Brain microvascular endothelial cell (primary cell): ENCODE measurements at regions not wholly inside any gene's neighbourhood (a gene's known extent, or its start where the extent isn't known, plus 50 kb on each side); places are given as distances from the start of the nearest gene placed in this dataset.
"Not testable (repeated sequence)": the region's sequence is repeated elsewhere in the genome, so short reads cannot be mapped to it uniquely, and the experiment has no call there.

Experiments
- DNase-seq: peaks from one replicate; pipeline ENCODE4 v3.0.0-alpha.2; 2020
- H3K27ac ChIP-seq: fragments of 250-450 bp; sonication (Bioruptor Pico); 2 replicates; pipeline ENCODE4 v1.5.1; 2020; ENCODE audit warnings: mild to moderate bottlenecking, moderate library complexity
- H3K27me3 ChIP-seq: fragments of 250-450 bp; sonication (Bioruptor Pico); replicated peaks from 2 replicates; pipeline ENCODE4 v1.5.1; 2020; ENCODE audit warnings: mild to moderate bottlenecking
- H3K36me3 ChIP-seq: fragments of 250-450 bp; sonication (Bioruptor Pico); replicated peaks from 2 replicates; pipeline ENCODE4 v1.5.1; 2020; ENCODE audit warnings: mild to moderate bottlenecking
- H3K4me3 ChIP-seq: 2 replicates; pipeline ENCODE4 v1.5.1; 2011; ENCODE audit warnings: low read depth, mild to moderate bottlenecking, control low read depth, low read length, moderate library complexity
- CTCF ChIP-seq: IDR thresholded peaks from 2 replicates; pipeline ENCODE4 v1.5.1; 2011; ENCODE audit warnings: low read depth, mild to moderate bottlenecking, moderate library complexity, low read length, control low read depth, inconsistent platforms; ENCODE audit errors: missing control alignments
- in situ Hi-C: cut with HindIII; loops from 2 replicates; pipeline ENCODE4 v1.10.0; 2017; ENCODE audit warnings: low sequenced_read_pairs, low pct_ligation_motif_present

- DNase-seq = no peak
- Histone ChIP-seq H3K36me3 (no peaks in the 10 kb centered on the region), H3K4me3 (no peak overlapping the region), H3K27ac (no peak overlapping the region), H3K27me3 (peaks cover 14% of the 10 kb centered on the region)
- in situ Hi-C loops = no loop called here
- peak; percentile 61 for TF ChIP-seq CTCF
Measured at GRCh38 chr2:238523158-238524110, 96.7 kb downstream of the ASB1 start.

- Histone ChIP-seq H3K27ac (no peak overlapping the region), H3K36me3 (no peaks in the 10 kb centered on the region), H3K27me3 (peaks cover 14% of the 10 kb centered on the region), H3K4me3 (no peak overlapping the region)
- TF ChIP-seq CTCF = no peak
- in situ Hi-C loops = no loop called here
- no peak for DNase-seq
Measured at GRCh38 chr2:238524426-238524983, 97.8 kb downstream of the ASB1 start.

DNA sequence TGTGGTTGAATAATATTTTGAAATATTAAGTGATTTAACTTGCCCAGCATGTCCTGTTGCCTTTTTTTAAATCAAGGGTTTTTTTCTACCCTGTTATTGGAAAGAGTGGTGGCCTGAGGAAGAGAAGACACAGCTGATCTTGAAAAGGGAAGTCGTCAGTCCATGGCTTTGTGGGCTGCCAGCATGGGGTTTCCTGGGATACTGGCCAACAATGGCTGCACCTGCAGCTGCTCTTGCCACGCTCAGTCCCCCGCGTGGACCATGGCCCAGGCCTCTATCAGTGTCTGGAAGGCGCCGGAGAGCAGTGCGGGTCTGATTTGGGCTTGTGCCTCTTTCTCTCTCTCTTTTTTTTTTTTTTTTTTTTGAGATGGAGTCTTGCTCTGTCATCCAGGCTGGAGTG lies 99.3 kb downstream of the ASB1 start:
- TF ChIP-seq CTCF = no peak
- no peak overlapping the region for H3K27ac ChIP-seq
- no peak for DNase-seq
- H3K4me3 ChIP-seq = no peak overlapping the region
- H3K27me3 ChIP-seq = peaks cover 14% of the 10 kb centered on the region
- in situ Hi-C loops = no loop called here
- H3K36me3 ChIP-seq = no peaks in the 10 kb centered on the region

GRCh38 chr2:238527565-238527964 lies 100.8 kb downstream of the ASB1 start:
- no peak for TF ChIP-seq CTCF
- H3K4me3 ChIP-seq = no peak overlapping the region
- peaks cover 14% of the 10 kb centered on the region for H3K27me3 ChIP-seq
- no peaks in the 10 kb centered on the region for H3K36me3 ChIP-seq
- H3K27ac ChIP-seq = no peak overlapping the region
- in situ Hi-C loops = no loop called here
- DNase-seq = no peak

DNA sequence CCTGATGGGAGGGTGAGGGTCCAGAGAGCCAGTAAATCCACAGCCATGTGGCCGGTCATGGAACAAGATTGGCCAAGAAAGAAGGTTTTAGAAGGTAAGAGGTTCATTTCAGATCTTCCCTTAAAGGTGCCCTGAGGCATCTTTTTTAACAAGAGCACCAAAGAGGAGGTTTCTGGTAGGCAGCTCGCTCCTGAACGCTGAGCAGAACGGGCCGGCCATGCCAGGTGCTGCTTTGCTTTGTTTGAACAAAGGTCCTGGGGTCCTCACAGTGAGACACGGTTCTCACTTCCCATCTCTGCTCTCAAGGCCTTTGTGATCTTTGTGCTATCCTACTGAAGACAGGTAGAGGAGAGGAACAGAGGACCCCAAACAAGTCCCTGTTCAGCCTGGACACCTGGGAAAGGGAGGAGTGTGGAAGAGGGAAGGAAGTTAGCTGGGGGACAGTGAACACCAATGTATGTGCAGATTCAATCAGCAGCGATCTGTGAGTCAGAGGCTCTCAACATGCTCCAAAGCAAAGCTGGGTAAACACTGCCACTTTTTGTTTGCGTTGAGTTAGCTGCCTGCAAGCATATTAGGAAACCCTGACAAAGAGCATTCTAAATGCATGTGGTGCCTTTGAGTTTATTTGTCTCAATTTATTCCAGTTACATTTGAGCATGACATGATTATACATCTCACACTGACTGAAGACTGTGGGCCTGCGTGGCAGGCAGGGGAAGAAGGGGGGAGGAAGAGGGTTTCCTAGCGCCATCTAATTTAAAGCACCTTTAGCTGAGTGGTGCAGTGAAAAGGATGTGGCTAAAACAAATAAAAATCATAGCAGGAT lies 102.4 kb downstream of the ASB1 start:
- TF ChIP-seq CTCF = peak; percentile 28
- in situ Hi-C loops = no loop called here
- Histone ChIP-seq H3K36me3 (no peaks in the 10 kb centered on the region), H3K27ac (no peak overlapping the region), H3K4me3 (no peak overlapping the region), H3K27me3 (no peaks in the 10 kb centered on the region)
- peak; percentile 53 for DNase-seq

GRCh38 chr2:238531017-238531645 lies 104.4 kb downstream of the ASB1 start:
- H3K27ac ChIP-seq, in situ Hi-C loops: not testable (repeated sequence)

GRCh38 chr2:238543732-238544131 lies 117.0 kb downstream of the ASB1 start:
- not testable (repeated sequence) for H3K4me3 ChIP-seq

More at GRCh38 chr2:238531017-238531645, 104.4 kb downstream of the ASB1 start:
- H3K4me3 ChIP-seq, H3K27me3 ChIP-seq, DNase-seq, H3K36me3 ChIP-seq: not testable (repeated sequence)

More at GRCh38 chr2:238543732-238544131, 117.0 kb downstream of the ASB1 start:
- H3K27ac ChIP-seq, H3K27me3 ChIP-seq, DNase-seq, in situ Hi-C loops, H3K36me3 ChIP-seq: not testable (repeated sequence)
